Upper lobe of left lung (tissue), 4 donors: ENCODE measurements at regions not wholly inside any gene's neighbourhood (a gene's known extent, or its start where the extent isn't known, plus 50 kb on each side); places are given as distances from the start of the nearest gene placed in this dataset.

Experiments used
- POLR2AphosphoS5 ChIP-seq, 2 donors: sonication (generic); formaldehyde crosslinking; IDR thresholded peaks; one replicate each; pipeline ENCODE4 v1.5.1; 2017; ENCODE audit warnings: antibody characterized with exemption in 2 of 2
- TF ChIP-seq, protein P1 (sequence below), 6 experiments: fragments of 450-650 bp in 4 of 6; fragments of 200-600 bp in 2 of 6; sonication (generic) in 2 of 6; IDR thresholded peaks; one replicate each; pipeline ENCODE4 v1.5.1; 2016 to 2019; ENCODE audit warnings: antibody characterized with exemption in 6 of 6

DNA sequence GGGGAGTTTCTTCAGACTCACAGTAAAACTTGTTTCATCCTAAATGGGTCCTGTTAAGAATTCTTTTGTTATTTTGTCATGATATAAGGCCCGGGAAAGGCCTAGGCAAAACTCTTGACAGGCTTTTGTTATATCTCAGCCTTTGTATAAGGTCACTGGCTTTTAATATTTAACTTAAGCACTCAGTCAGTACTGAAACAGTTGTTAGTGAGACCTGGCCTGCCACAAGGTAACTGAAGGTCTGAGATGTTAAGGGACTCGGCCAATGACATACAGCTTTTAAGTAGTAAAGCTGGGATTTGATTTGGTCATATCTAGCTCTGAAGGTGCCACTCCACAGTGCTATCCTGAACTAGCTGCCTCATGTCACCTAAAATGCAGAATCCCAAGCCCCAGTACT is 57.2 kb upstream of the STEAP4 start:
- no peak for TF ChIP-seq POLR2AphosphoS5 (IDR thresholded peaks at IDR 0.05)
- TF ChIP-seq, protein P1, sequence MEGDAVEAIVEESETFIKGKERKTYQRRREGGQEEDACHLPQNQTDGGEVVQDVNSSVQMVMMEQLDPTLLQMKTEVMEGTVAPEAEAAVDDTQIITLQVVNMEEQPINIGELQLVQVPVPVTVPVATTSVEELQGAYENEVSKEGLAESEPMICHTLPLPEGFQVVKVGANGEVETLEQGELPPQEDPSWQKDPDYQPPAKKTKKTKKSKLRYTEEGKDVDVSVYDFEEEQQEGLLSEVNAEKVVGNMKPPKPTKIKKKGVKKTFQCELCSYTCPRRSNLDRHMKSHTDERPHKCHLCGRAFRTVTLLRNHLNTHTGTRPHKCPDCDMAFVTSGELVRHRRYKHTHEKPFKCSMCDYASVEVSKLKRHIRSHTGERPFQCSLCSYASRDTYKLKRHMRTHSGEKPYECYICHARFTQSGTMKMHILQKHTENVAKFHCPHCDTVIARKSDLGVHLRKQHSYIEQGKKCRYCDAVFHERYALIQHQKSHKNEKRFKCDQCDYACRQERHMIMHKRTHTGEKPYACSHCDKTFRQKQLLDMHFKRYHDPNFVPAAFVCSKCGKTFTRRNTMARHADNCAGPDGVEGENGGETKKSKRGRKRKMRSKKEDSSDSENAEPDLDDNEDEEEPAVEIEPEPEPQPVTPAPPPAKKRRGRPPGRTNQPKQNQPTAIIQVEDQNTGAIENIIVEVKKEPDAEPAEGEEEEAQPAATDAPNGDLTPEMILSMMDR (IDR thresholded peaks at IDR 0.05): no peak
